Neural crest cell (in vitro differentiated cells): ENCODE measurements at regions not wholly inside any gene's neighbourhood (a gene's known extent, or its start where the extent isn't known, plus 50 kb on each side); places are given as distances from the start of the nearest gene placed in this dataset.
"Not testable (repeated sequence)": the region's sequence is repeated elsewhere in the genome, so short reads cannot be mapped to it uniquely, and the experiment has no call there.

Experiments used
- DNase-seq: peaks from one replicate; pipeline ENCODE4 v3.0.0; 2021; ENCODE audit warnings: low read depth, mixed read lengths, low spot score
- H3K27ac Mint-ChIP-seq: one replicate; pipeline ENCODE4 v1.8.0; 2021; ENCODE audit warnings: mild to moderate bottlenecking, mixed read lengths; ENCODE audit not compliant: unreplicated experiment
- H3K27me3 Mint-ChIP-seq: 2 replicates; pipeline ENCODE4 v1.8.0; 2021; ENCODE audit warnings: low read depth, mild to moderate bottlenecking, mixed read lengths
- H3K36me3 Mint-ChIP-seq: 2 replicates; pipeline ENCODE4 v1.8.0; 2021; ENCODE audit warnings: low read depth, mild to moderate bottlenecking, mixed read lengths
- H3K4me1 Mint-ChIP-seq: 2 replicates; pipeline ENCODE4 v1.8.0; 2021; ENCODE audit warnings: mixed read lengths
- H3K4me3 Mint-ChIP-seq: one replicate; pipeline ENCODE4 v1.8.0; 2021; ENCODE audit warnings: mild to moderate bottlenecking, mixed read lengths
- H3K9me3 Mint-ChIP-seq: 2 replicates; pipeline ENCODE4 v1.8.0; 2021; ENCODE audit warnings: mixed read lengths
- CTCF ChIP-seq: fragments of 200-600 bp; sonication (generic); conservative IDR thresholded peaks from 2 replicates; pipeline ENCODE4 v1.5.0; 2021; ENCODE audit warnings: antibody characterized with exemption, mild to moderate bottlenecking

- Mint-ChIP-seq H3K36me3 (peaks cover 3% of the 10 kb centered on the region), H3K27ac (no peak overlapping the region), H3K4me3 (no peak overlapping the region), H3K4me1 (no peaks in the 10 kb centered on the region), H3K27me3 (peaks cover 21% of the 10 kb centered on the region), H3K9me3 (peaks cover 5% of the 10 kb centered on the region)
- TF ChIP-seq CTCF: no peak
- DNase-seq: no peak
Measured at GRCh38 chr1:30461640-30462039, 261.7 kb downstream of the MATN1 start.

- TF ChIP-seq CTCF: no peak
- no peak for DNase-seq
- H3K9me3 Mint-ChIP-seq: peaks cover 5% of the 10 kb centered on the region
- no peak overlapping the region for H3K27ac Mint-ChIP-seq
- H3K27me3 Mint-ChIP-seq: peaks cover 27% of the 10 kb centered on the region
- H3K4me3 Mint-ChIP-seq: no peak overlapping the region
- H3K4me1 Mint-ChIP-seq: no peaks in the 10 kb centered on the region
- peaks cover 3% of the 10 kb centered on the region for H3K36me3 Mint-ChIP-seq
Measured at GRCh38 chr1:30460661-30461060, 262.7 kb downstream of the MATN1 start.

GRCh38 chr1:30458730-30459485, 264.5 kb downstream of the MATN1 start:
- not testable (repeated sequence) for H3K27ac Mint-ChIP-seq, H3K4me1 Mint-ChIP-seq, H3K36me3 Mint-ChIP-seq, H3K9me3 Mint-ChIP-seq, H3K4me3 Mint-ChIP-seq, DNase-seq
- H3K27me3 Mint-ChIP-seq: peaks cover 37% of the 10 kb centered on the region

GRCh38 chr1:30452925-30453324, 270.5 kb downstream of the MATN1 start:
- Mint-ChIP-seq H3K9me3 (peaks cover 4% of the 10 kb centered on the region), H3K27ac (no peak overlapping the region), H3K4me1 (no peaks in the 10 kb centered on the region), H3K4me3 (no peak overlapping the region), H3K36me3 (no peaks in the 10 kb centered on the region), H3K27me3 (peaks cover 29% of the 10 kb centered on the region)
- TF ChIP-seq CTCF: no peak
- DNase-seq: no peak

- peaks cover 21% of the 10 kb centered on the region for H3K27me3 Mint-ChIP-seq
- H3K4me1 Mint-ChIP-seq: no peaks in the 10 kb centered on the region
- no peak for TF ChIP-seq CTCF
- DNase-seq: no peak
- no peak overlapping the region for H3K27ac Mint-ChIP-seq
- H3K4me3 Mint-ChIP-seq: no peak overlapping the region
- H3K9me3 Mint-ChIP-seq: peaks cover 4% of the 10 kb centered on the region
- no peaks in the 10 kb centered on the region for H3K36me3 Mint-ChIP-seq
Measured at GRCh38 chr1:30452170-30452569, 271.2 kb downstream of the MATN1 start.

GRCh38 chr1:30451532-30452125, 271.8 kb downstream of the MATN1 start:
- Mint-ChIP-seq H3K4me3 (no peak overlapping the region), H3K36me3 (no peaks in the 10 kb centered on the region), H3K4me1 (no peaks in the 10 kb centered on the region), H3K27me3 (peaks cover 16% of the 10 kb centered on the region), H3K9me3 (peaks cover 4% of the 10 kb centered on the region), H3K27ac (no peak overlapping the region)
- DNase-seq: no peak
- TF ChIP-seq CTCF: no peak
